Astrocyte of the spinal cord (primary cell): ENCODE measurements at regions not wholly inside any gene's neighbourhood (a gene's known extent, or its start where the extent isn't known, plus 50 kb on each side); places are given as distances from the start of the nearest gene placed in this dataset.
"Not testable (repeated sequence)": the region's sequence is repeated elsewhere in the genome, so short reads cannot be mapped to it uniquely, and the experiment has no call there.

ENCODE experiments used
- DNase-seq: peaks from one replicate; pipeline ENCODE4 v3.0.0; 2011; ENCODE audit warnings: low read depth, low spot score
- H3K4me3 ChIP-seq: 2 replicates; pipeline ENCODE4 v1.5.1; 2011; ENCODE audit warnings: low read depth, mild to moderate bottlenecking, low read length, moderate library complexity
- in situ Hi-C: cut with HindIII; loops from 2 replicates; pipeline ENCODE4 v1.10.0; 2017; ENCODE audit warnings: low sequenced_read_pairs
- TF ChIP-seq, protein P1 (sequence below): IDR thresholded peaks from 2 replicates; pipeline ENCODE4 v1.5.1; 2012; ENCODE audit warnings: low read depth, mild to moderate bottlenecking, low read length, inconsistent platforms

GRCh38 chr10:109219935-109220605 is 703.2 kb downstream of the XPNPEP1 start:
- in situ Hi-C loops: no loop called here
- TF ChIP-seq, protein P1, sequence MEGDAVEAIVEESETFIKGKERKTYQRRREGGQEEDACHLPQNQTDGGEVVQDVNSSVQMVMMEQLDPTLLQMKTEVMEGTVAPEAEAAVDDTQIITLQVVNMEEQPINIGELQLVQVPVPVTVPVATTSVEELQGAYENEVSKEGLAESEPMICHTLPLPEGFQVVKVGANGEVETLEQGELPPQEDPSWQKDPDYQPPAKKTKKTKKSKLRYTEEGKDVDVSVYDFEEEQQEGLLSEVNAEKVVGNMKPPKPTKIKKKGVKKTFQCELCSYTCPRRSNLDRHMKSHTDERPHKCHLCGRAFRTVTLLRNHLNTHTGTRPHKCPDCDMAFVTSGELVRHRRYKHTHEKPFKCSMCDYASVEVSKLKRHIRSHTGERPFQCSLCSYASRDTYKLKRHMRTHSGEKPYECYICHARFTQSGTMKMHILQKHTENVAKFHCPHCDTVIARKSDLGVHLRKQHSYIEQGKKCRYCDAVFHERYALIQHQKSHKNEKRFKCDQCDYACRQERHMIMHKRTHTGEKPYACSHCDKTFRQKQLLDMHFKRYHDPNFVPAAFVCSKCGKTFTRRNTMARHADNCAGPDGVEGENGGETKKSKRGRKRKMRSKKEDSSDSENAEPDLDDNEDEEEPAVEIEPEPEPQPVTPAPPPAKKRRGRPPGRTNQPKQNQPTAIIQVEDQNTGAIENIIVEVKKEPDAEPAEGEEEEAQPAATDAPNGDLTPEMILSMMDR: no peak

GRCh38 chr10:109218207-109218606 is 705.1 kb downstream of the XPNPEP1 start:
- in situ Hi-C loops: no loop called here
- TF ChIP-seq, protein P1: no peak
- no peak for DNase-seq
- H3K4me3 ChIP-seq: no peak overlapping the region

More at GRCh38 chr10:109219935-109220605, 703.2 kb downstream of the XPNPEP1 start:
- H3K4me3 ChIP-seq: no peak overlapping the region
- DNase-seq: no peak

- no peak for DNase-seq
- H3K4me3 ChIP-seq: no peak overlapping the region
- TF ChIP-seq, protein P1: no peak
- in situ Hi-C loops: no loop called here
Measured at GRCh38 chr10:109215291-109216075, 707.8 kb downstream of the XPNPEP1 start.

DNA sequence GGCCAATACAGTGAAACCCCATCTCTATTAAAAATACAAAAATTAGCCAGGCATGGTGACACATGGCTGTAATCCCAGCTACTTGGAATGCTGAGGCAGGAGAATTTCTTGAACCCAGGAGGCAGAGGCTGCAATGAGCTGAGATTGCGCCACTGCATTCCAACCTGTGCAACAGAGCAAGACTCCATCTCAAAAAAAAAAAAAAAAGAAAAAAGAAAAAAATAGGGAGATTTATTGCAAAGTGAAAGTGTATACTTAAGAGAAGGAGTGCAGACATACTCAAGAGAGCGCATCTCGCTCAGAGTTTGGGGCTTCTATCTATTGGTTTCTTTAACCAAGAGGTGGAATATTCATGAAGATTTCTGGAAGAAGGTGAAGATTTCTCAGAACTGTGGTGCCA is 708.4 kb downstream of the XPNPEP1 start:
- H3K4me3 ChIP-seq, DNase-seq, in situ Hi-C loops: not testable (repeated sequence)

DNA sequence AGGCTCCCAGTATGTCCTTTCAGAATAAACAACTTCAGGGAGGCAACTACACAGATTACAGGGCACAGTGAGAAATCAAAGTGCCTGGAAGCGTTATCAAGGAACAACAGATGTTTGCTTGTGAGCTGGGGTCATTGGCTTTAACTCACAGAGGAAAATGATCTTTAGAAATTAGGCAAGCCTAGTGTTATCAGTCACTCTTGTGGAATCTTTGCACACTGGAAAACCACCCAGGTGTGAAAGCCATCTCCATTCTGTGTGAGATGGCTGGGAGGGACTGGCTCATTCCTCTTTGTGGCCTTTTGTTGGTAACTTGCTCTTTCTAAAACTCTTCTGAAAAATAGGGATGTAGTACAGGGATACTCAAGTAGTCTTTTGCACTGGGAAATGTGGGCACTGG is 716.0 kb downstream of the XPNPEP1 start:
- DNase-seq: no peak
- H3K4me3 ChIP-seq: no peak overlapping the region
- in situ Hi-C loops: no loop called here
- TF ChIP-seq, protein P1: no peak

GRCh38 chr10:109205929-109206585 is 717.3 kb downstream of the XPNPEP1 start:
- in situ Hi-C loops: no loop called here
- TF ChIP-seq, protein P1: no peak
- H3K4me3 ChIP-seq: no peak overlapping the region
- peak; percentile 78 for DNase-seq
